ENCODE measurements at regions not wholly inside any gene's neighbourhood (a gene's known extent, or its start where the extent isn't known, plus 50 kb on each side); places are given as distances from the start of the nearest gene placed in this dataset.

DNA sequence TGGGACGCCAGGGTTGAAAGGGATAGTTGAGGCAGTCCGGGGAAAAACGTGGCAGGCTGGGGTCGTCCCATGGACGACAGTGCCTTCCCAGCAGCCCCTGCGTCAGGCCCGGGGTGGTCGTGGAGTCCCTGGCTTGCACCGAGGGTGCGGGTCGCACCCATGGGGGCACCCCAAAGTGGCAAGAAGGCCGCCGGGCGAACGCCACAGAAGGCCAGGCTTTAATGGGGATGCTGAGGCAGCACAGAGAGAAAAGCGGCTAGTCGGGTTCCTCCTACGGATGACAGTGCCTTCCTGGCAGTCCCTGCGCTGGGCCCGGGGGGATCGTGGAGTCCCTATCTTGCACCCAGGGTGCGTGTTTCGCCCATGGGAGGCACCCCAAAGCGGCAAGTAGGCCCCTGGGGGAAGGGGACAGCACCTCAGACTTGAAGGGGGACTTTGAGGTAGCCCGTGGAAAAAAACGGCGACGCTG is 158.6 kb upstream of the ALG10B start:
- TF ChIP-seq, protein P1, sequence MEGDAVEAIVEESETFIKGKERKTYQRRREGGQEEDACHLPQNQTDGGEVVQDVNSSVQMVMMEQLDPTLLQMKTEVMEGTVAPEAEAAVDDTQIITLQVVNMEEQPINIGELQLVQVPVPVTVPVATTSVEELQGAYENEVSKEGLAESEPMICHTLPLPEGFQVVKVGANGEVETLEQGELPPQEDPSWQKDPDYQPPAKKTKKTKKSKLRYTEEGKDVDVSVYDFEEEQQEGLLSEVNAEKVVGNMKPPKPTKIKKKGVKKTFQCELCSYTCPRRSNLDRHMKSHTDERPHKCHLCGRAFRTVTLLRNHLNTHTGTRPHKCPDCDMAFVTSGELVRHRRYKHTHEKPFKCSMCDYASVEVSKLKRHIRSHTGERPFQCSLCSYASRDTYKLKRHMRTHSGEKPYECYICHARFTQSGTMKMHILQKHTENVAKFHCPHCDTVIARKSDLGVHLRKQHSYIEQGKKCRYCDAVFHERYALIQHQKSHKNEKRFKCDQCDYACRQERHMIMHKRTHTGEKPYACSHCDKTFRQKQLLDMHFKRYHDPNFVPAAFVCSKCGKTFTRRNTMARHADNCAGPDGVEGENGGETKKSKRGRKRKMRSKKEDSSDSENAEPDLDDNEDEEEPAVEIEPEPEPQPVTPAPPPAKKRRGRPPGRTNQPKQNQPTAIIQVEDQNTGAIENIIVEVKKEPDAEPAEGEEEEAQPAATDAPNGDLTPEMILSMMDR (IDR thresholded peaks at IDR 0.05), result no peak
- TF ChIP-seq POLR2A (IDR thresholded peaks at IDR 0.05), result no peak

Measured in adrenal gland (tissue), 5 donors.